ENCODE measurements at regions not wholly inside any gene's neighbourhood (a gene's known extent, or its start where the extent isn't known, plus 50 kb on each side); places are given as distances from the start of the nearest gene placed in this dataset.
A peak's percentile ranks its signal among the peaks of the same experiment; 100 is the strongest.

DNA sequence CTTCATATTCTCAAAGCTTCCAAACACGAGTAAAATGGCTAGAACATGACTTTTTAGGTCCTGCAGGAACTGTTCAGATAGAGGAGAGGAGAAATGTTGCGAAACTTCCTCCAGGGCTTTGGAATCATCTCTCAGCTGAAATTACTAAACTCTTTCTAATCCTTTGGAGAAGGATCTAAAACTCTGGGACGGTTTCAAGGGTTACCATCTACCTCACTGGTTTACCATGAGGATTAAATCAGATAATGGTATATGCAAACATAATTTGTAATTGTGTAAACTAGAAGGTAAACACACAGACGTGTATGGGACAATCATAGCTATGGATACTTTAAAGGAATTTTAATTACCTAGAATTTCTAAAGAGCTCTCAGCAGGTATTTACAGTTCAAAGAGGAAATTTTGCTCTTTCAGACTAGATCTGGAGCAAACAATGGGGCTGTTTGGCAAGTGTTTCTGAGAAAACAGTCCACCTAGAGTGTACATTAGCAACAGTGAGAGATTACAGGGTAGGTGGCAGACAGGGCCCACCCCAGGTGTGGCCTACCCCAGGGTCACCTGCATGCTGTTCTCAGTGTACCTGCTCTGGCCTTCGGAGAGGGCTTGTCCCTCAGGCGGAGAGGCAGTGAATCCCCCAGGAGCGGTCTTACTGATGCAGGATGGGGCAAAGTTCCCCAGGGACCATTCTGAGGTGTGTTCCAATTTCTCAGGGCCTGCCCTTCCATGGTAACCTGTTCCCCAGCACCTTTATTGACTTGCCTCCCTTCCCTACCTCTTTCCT, 124.7 kb upstream of the MAX start:
- Histone ChIP-seq H3K4me2 (ENCODE audit: low read length) (no peak overlapping the region), H3K36me3 (ENCODE audit: control insufficient read depth in 1 of 2, insufficient read depth in 2 of 2, low read length in 2 of 2) (no peaks in the 10 kb centered on the region), H2AFZ (ENCODE audit: insufficient read depth, low read length, poor library complexity) (no peak overlapping the region), H2AK5ac (ENCODE audit: low read length) (peak overlapping the region; percentile 8), H4K8ac (ENCODE audit: low read depth, low read length) (peak overlapping the region; percentile 25), H3K18ac (ENCODE audit: low read length) (peak overlapping the region; percentile 35), H3K23ac (ENCODE audit: low read length) (no peak overlapping the region), H2BK12ac (ENCODE audit: low read length) (peak overlapping the region; percentile 58), H3K79me1 (ENCODE audit: low read length) (peaks cover 57% of the 10 kb centered on the region), H3K27me3 (ENCODE audit: insufficient read depth, low read length) (no peaks in the 10 kb centered on the region), H3K4ac (ENCODE audit: low read depth, low read length) (no peak overlapping the region), H2BK5ac (ENCODE audit: low read depth, low read length, poor library complexity) (peak overlapping the region; percentile 44), H3K4me3 (ENCODE audit: low read depth, low read length) (no peak overlapping the region), H2BK120ac (ENCODE audit: insufficient read depth, low read length, poor library complexity) (peak overlapping the region; percentile 54), H3K9ac (ENCODE audit: low read length) (no peak overlapping the region), H4K91ac (ENCODE audit: low read depth, low read length) (peak overlapping the region; percentile 92), H3K79me2 (ENCODE audit: control insufficient read depth, insufficient read depth, low read length, poor library complexity) (peaks cover 9% of the 10 kb centered on the region), H3K27ac (ENCODE audit: low read depth, low read length) (peak overlapping the region; percentile 86), H3K14ac (ENCODE audit: low read length) (peak overlapping the region; percentile 41), H3K4me1 (ENCODE audit: control insufficient read depth in 1 of 2, insufficient read depth in 2 of 2, low read length in 2 of 2) (peaks cover 35 to 42% of the 10 kb centered on the region in 2 experiments), H4K12ac (ENCODE audit: low read depth, low read length) (no peak overlapping the region), H3K9me3 (ENCODE audit: insufficient read depth, low read depth, low read length) (no peaks in the 10 kb centered on the region)
- peak; percentile 60 to 82 for DNase-seq
- WGBS (ENCODE audit: extremely low coverage, insufficient coverage, insufficient read length): no CpG with 5 or more reads among the region's 7 CpGs

DNA sequence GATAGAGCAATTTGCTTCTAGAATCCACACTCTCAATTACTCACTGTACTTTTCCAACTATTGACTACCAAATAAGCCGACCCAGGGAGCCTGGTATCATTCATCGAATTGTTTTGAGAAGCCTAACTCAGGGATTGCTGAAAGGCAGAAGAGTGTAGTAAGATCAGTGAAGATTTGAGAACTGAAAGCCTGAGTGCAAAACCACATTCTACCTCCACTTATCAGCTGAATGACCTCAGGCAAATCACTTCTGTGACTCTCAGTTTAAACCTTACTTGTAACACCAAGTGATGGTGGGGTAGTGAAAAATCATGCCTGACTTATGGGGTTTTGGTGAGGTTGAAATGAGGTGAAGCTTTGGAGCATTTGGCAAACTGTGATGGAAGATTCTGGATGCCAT, 126.1 kb upstream of the MAX start:
- H3K14ac ChIP-seq (ENCODE audit: low read length): peak overlapping the region; percentile 88
- H4K8ac ChIP-seq (ENCODE audit: low read depth, low read length): no peak overlapping the region
- peak overlapping the region; percentile 71 for H2AK5ac ChIP-seq (ENCODE audit: low read length)
- no peaks in the 10 kb centered on the region for H3K36me3 ChIP-seq (ENCODE audit: control insufficient read depth in 1 of 2, insufficient read depth in 2 of 2, low read length in 2 of 2)
- H3K4ac ChIP-seq (ENCODE audit: low read depth, low read length): peak overlapping the region; percentile 37
- H4K91ac ChIP-seq (ENCODE audit: low read depth, low read length): peak overlapping the region; percentile 82
- peak overlapping the region; percentile 96 for H2BK12ac ChIP-seq (ENCODE audit: low read length)
- no peak overlapping the region for H4K12ac ChIP-seq (ENCODE audit: low read depth, low read length)
- peaks cover 49% of the 10 kb centered on the region for H3K79me1 ChIP-seq (ENCODE audit: low read length)
- peak overlapping the region; percentile 62 for H3K18ac ChIP-seq (ENCODE audit: low read length)
- no peaks in the 10 kb centered on the region for H3K9me3 ChIP-seq (ENCODE audit: insufficient read depth, low read depth, low read length)
- no peak overlapping the region for H3K23ac ChIP-seq (ENCODE audit: low read length)
- peak; percentile 61 to 89 for DNase-seq
- no CpG with 5 or more reads among the region's 2 CpGs for WGBS (ENCODE audit: extremely low coverage, insufficient coverage, insufficient read length)
- H3K4me2 ChIP-seq (ENCODE audit: low read length): no peak overlapping the region
- peaks cover 9% of the 10 kb centered on the region for H3K79me2 ChIP-seq (ENCODE audit: control insufficient read depth, insufficient read depth, low read length, poor library complexity)
- peaks cover 30 to 42% of the 10 kb centered on the region in 2 experiments for H3K4me1 ChIP-seq (ENCODE audit: control insufficient read depth in 1 of 2, insufficient read depth in 2 of 2, low read length in 2 of 2)
- no peak overlapping the region for H3K9ac ChIP-seq (ENCODE audit: low read length)
- H2BK120ac ChIP-seq (ENCODE audit: insufficient read depth, low read length, poor library complexity): peak overlapping the region; percentile 94
- no peak overlapping the region for H3K4me3 ChIP-seq (ENCODE audit: low read depth, low read length)
- peak overlapping the region; percentile 76 for H2BK5ac ChIP-seq (ENCODE audit: low read depth, low read length, poor library complexity)
- no peak overlapping the region for H2AFZ ChIP-seq (ENCODE audit: insufficient read depth, low read length, poor library complexity)
- peak overlapping the region; percentile 98 for H3K27ac ChIP-seq (ENCODE audit: low read depth, low read length)
- no peaks in the 10 kb centered on the region for H3K27me3 ChIP-seq (ENCODE audit: insufficient read depth, low read length)

DNA sequence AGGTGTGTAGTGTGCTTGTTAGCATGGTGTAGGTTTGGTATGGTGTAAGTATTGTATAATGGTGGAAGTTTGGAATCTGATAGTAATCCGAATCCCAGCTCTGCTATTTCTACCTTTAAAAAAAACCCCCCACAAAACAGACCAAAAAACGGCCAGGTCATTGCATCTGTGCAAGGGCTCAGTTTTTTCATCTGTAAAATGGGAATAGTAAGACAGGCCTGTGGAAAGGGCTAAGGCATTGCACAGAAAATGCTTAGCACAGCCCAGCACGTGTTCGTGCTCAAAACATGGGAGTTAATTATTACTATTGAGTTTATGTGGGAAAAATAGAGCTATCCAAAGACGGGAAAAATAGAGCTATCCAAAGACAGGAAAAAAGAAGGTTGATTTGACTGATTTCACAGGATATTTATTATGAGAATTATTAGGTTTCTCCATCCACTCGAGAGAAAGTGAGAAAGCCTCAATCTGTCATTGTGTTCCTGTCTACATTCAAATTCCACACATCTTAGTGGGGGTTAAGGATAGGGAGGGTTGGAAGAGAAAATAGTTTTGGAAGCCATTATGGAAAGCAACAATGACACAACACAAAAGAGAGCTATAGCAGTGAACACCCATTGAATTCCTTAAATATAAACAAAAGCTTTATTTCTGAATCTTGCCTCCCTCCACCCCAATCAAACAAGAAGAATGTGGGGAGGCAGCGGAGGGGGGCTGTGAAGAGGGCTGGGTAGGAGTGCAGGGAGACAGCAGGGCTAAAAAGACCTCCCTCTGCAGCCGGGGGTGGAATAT, 126.8 kb upstream of the MAX start:
- no CpG with 5 or more reads among the region's 8 CpGs for WGBS (ENCODE audit: extremely low coverage, insufficient coverage, insufficient read length)
- no peaks in the 10 kb centered on the region for H3K36me3 ChIP-seq (ENCODE audit: control insufficient read depth in 1 of 2, insufficient read depth in 2 of 2, low read length in 2 of 2)

More for the DNA sequence above, 126.8 kb upstream of the MAX start:
- H4K91ac ChIP-seq (ENCODE audit: low read depth, low read length): peak overlapping the region; percentile 99
- peak overlapping the region; percentile 87 for H2AK5ac ChIP-seq (ENCODE audit: low read length)
- no peaks in the 10 kb centered on the region for H3K9me3 ChIP-seq (ENCODE audit: insufficient read depth, low read depth, low read length)
- peak overlapping the region; percentile 96 for H2BK120ac ChIP-seq (ENCODE audit: insufficient read depth, low read length, poor library complexity)
- peak overlapping the region; percentile 98 for H3K27ac ChIP-seq (ENCODE audit: low read depth, low read length)
- H3K79me2 ChIP-seq (ENCODE audit: control insufficient read depth, insufficient read depth, low read length, poor library complexity): peaks cover 9% of the 10 kb centered on the region
- H3K4ac ChIP-seq (ENCODE audit: low read depth, low read length): peak overlapping the region; percentile 53
- peak overlapping the region; percentile 68 for H2AFZ ChIP-seq (ENCODE audit: insufficient read depth, low read length, poor library complexity)
- H4K12ac ChIP-seq (ENCODE audit: low read depth, low read length): peak overlapping the region; percentile 52
- H3K18ac ChIP-seq (ENCODE audit: low read length): peak overlapping the region; percentile 51
- peaks cover 30 to 42% of the 10 kb centered on the region in 2 experiments for H3K4me1 ChIP-seq (ENCODE audit: control insufficient read depth in 1 of 2, insufficient read depth in 2 of 2, low read length in 2 of 2)
- H2BK12ac ChIP-seq (ENCODE audit: low read length): peak overlapping the region; percentile 96
- no peak overlapping the region for H3K4me3 ChIP-seq (ENCODE audit: low read depth, low read length)
- peak overlapping the region; percentile 72 for H4K8ac ChIP-seq (ENCODE audit: low read depth, low read length)
- H3K4me2 ChIP-seq (ENCODE audit: low read length): peak overlapping the region; percentile 14
- no peak overlapping the region for H3K23ac ChIP-seq (ENCODE audit: low read length)
- H3K14ac ChIP-seq (ENCODE audit: low read length): peak overlapping the region; percentile 88
- no peaks in the 10 kb centered on the region for H3K27me3 ChIP-seq (ENCODE audit: insufficient read depth, low read length)
- peak overlapping the region; percentile 98 for H2BK5ac ChIP-seq (ENCODE audit: low read depth, low read length, poor library complexity)
- DNase-seq: no peak
- H3K9ac ChIP-seq (ENCODE audit: low read length): no peak overlapping the region
- H3K79me1 ChIP-seq (ENCODE audit: low read length): peaks cover 49% of the 10 kb centered on the region

Measured in trophoblast cell (in vitro differentiated cells and primary cell).